Fibroblast of the conjunctiva (primary cell): ENCODE measurements at regions not wholly inside any gene's neighbourhood (a gene's known extent, or its start where the extent isn't known, plus 50 kb on each side); places are given as distances from the start of the nearest gene placed in this dataset.
"Not testable (repeated sequence)": the region's sequence is repeated elsewhere in the genome, so short reads cannot be mapped to it uniquely, and the experiment has no call there.

Source experiments
- DNase-seq: peaks from one replicate; pipeline ENCODE4 v3.0.0-alpha.2; 2010; ENCODE audit warnings: low read depth

GRCh38 chrX:130552444-130553073 lies 150.8 kb downstream of the RBMX2 start:
- no peak for DNase-seq

DNA sequence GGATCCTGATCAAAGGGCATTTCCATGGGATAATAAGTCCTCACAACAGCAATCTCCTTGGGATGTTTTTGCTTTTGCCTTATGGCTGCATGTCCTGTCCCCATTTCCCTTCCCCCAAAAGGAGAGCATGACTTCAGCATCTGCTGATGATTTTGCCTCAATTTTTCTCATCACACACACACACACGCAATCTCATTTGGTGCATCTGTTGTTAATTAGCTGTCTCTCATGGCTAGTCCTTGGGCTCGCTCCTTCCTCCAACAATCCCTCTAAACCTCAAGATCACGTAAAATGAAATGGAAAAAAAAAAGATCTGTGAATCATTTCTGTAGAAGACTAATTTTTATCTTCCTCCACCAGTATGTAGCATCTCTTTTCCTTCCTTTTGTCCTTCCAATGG lies 153.6 kb downstream of the RBMX2 start:
- peak; percentile 6 for DNase-seq

DNA sequence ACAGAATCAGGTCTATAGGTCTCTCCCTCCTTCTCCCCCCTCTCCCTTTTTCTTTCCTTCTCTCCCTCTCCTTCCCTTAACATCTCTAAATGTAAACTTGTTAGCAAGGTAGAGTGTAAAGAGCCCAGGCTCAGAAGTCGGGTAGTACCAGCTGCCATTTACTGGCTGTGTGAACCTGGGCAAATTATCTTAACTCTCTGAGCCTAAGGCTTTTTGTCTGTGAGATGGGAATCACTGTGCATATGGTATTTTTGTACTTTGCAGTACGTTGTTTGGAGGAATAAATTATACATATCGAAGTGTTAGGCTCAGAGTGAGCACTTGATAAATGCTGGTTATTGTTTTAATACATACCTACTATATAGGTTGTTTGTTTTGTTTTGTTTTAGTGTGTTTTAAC lies 154.0 kb downstream of the RBMX2 start:
- no peak for DNase-seq

- DNase-seq, result no peak
Observed at GRCh38 chrX:130556951-130557350, 155.2 kb downstream of the RBMX2 start.

DNA sequence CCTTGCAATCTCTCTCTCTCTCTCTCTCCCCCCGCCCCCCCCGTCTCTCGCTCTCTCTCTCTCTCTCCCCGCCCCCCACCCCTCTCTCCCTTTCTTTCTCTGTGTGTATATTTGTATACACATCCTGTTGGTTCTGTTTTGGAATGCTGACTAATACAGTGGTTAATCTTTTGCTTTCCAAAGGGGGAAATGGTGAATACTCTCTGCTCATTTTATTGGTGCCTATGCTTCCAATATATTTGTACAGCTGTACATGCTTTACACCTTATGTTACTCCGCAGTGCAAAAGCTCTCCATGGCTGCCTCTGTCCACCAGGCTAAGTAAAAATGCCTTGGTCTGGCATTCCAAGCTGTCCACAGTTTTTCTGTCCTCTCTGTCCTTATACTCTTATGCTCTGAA lies 158.8 kb downstream of the RBMX2 start:
- no peak for DNase-seq

DNA sequence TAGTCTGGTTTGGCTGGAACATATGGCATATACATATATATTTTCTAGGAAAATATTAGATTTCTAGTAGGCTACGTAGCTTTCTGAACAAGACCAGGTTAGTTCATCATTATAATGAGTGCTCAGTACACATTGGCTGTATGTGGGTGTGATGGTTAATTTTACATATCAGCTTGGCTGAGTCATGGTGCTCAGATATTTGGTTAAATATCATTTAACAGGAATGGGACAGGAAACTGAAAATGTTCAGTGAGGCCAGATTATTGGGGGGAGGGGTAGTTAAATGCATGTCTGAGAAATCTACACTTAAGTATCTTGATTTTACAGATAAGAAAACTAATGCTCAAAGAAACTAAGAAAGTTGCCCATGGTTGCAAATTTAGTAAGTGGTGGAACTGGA lies 160.1 kb downstream of the RBMX2 start:
- DNase-seq, result no peak

DNA sequence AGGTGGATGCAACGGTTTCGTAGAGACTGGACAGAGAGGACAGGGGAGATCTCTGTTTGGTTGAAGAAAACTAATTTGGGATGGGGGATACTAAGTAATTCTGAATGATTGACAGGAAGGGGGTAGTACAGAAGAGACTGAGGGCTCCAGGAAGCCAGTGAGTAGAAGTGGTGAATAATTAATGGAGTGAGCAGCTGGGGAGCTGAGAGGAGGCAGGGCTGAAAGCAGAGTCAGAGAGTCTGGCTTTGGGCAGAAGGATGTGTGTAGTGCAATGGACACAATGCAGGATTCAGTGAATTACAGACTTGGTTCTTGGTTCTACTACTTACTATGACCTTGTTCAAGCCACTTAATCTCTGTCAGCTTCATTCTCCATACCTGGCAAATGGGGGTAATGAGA lies 161.7 kb downstream of the RBMX2 start:
- no peak for DNase-seq

GRCh38 chrX:130566028-130566683 lies 164.4 kb downstream of the RBMX2 start:
- DNase-seq, result no peak

DNA sequence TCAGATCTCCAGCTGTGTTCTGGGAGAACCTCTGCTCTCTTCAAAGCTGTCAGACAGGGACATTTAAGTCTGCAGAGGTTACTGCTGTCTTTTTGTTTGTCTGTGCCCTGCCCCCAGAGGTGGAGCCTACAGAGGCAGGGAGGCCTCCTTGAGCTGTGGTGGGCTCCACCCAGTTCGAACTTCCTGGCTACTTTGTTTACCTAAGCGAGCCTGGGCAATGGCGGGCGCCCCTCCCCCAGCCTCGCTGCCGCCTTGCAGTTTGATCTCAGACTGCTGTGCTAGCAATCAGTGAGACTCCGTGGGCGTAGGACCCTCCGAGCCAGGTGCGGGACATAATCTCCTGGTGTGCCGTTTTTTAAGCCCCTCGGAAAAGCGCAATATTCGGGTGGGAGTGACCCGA lies 171.2 kb downstream of the RBMX2 start:
- not testable (repeated sequence) for DNase-seq
